ENCODE measurements at regions not wholly inside any gene's neighbourhood (a gene's known extent, or its start where the extent isn't known, plus 50 kb on each side); places are given as distances from the start of the nearest gene placed in this dataset.

- TF ChIP-seq CTCF (conservative IDR thresholded peaks at IDR 0.05 in 1 of 2, IDR thresholded peaks at IDR 0.05 in 1 of 2; ENCODE audit: low read depth in 1 of 2, low read length in 2 of 2) = no peak
- no peak for TF ChIP-seq EZH2 (IDR thresholded peaks at IDR 0.05; ENCODE audit: low read length, missing control alignments)
Observed at GRCh38 chr7:35487841-35488240, 207.1 kb downstream of the HERPUD2 start.
